ENCODE measurements at regions not wholly inside any gene's neighbourhood (a gene's known extent, or its start where the extent isn't known, plus 50 kb on each side); places are given as distances from the start of the nearest gene placed in this dataset.

DNA sequence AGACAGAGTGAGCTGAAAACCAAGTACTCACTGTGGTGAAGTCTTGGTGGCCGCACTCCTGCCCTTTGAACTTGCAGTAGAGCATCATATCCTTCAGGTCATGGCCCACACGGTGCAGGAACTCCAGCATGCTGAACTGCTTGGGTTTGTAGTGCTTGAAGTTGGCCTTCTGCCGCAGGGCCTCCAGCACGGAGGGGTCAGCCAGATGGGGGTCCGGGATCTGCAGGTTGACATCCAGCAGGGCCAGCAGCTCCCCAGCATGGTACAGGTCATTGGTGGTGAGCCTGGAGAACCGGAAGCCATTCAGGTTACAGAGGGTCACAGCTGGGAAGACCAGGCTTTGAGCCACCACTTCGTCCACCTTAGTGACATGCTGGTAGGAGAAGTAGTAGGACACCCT is 99.1 kb upstream of the CCL2 start:
- Histone ChIP-seq H3K9ac (ENCODE audit: insufficient read depth, low read depth, low read length) (no peak overlapping the region), H3K27ac (ENCODE audit: extremely low read length, insufficient read depth, low read length) (no peak overlapping the region), H3K9me3 (ENCODE audit: low read length) (peaks cover 13% of the 10 kb centered on the region; the same call in 1 of the 2 replicates), H3K36me3 (replicated peaks in 1 of 2; ENCODE audit: control insufficient read depth in 1 of 2, insufficient read depth in 2 of 2, low read length in 2 of 2) (no peaks in the 10 kb centered on the region), H3K4me2 (ENCODE audit: low read depth, low read length) (no peak overlapping the region), H4K20me1 (ENCODE audit: insufficient read depth, low read length) (no peaks in the 10 kb centered on the region), H3K4me3 (replicated peaks in 1 of 3; ENCODE audit: insufficient read depth in 1 of 3, low read depth in 2 of 3, low read length in 3 of 3) (no peak overlapping the region), H3K27me3 (ENCODE audit: control insufficient read depth in 1 of 2, insufficient read depth in 2 of 2, low read length in 2 of 2) (peaks cover 0 to 1% of the 10 kb centered on the region in 2 experiments; a peak in 2 of 5 replicates), H2AFZ (ENCODE audit: low read length) (no peak overlapping the region), H3K79me2 (ENCODE audit: insufficient read depth, low read length) (no peaks in the 10 kb centered on the region), H3K4me1 (ENCODE audit: insufficient read depth, low read length) (no peaks in the 10 kb centered on the region)
- TF ChIP-seq ZNF772 (CRISPR knock-in tag; IDR thresholded peaks at IDR 0.05) (no peak), NCOR1 (IDR thresholded peaks at IDR 0.05; ENCODE audit: borderline replicate concordance, low read length) (no peak), RAD51 (IDR thresholded peaks at IDR 0.05; ENCODE audit: borderline replicate concordance) (no peak), KMT2A (CRISPR knock-in tag; IDR thresholded peaks at IDR 0.05) (no peak), PPARG (CRISPR knock-in tag; conservative IDR thresholded peaks at IDR 0.05) (no peak), ZSCAN20 (CRISPR knock-in tag; IDR thresholded peaks at IDR 0.05; ENCODE audit: borderline replicate concordance) (no peak), ZNF44 (CRISPR knock-in tag; IDR thresholded peaks at IDR 0.05) (no peak), KMT2B (CRISPR knock-in tag; IDR thresholded peaks at IDR 0.05) (no peak), ZNF674 (CRISPR knock-in tag; IDR thresholded peaks at IDR 0.05; ENCODE audit: low read depth) (no peak), SP5 (CRISPR knock-in tag; IDR thresholded peaks at IDR 0.05; ENCODE audit: borderline replicate concordance, low read depth) (no peak)
- TF ChIP-seq, protein P1, sequence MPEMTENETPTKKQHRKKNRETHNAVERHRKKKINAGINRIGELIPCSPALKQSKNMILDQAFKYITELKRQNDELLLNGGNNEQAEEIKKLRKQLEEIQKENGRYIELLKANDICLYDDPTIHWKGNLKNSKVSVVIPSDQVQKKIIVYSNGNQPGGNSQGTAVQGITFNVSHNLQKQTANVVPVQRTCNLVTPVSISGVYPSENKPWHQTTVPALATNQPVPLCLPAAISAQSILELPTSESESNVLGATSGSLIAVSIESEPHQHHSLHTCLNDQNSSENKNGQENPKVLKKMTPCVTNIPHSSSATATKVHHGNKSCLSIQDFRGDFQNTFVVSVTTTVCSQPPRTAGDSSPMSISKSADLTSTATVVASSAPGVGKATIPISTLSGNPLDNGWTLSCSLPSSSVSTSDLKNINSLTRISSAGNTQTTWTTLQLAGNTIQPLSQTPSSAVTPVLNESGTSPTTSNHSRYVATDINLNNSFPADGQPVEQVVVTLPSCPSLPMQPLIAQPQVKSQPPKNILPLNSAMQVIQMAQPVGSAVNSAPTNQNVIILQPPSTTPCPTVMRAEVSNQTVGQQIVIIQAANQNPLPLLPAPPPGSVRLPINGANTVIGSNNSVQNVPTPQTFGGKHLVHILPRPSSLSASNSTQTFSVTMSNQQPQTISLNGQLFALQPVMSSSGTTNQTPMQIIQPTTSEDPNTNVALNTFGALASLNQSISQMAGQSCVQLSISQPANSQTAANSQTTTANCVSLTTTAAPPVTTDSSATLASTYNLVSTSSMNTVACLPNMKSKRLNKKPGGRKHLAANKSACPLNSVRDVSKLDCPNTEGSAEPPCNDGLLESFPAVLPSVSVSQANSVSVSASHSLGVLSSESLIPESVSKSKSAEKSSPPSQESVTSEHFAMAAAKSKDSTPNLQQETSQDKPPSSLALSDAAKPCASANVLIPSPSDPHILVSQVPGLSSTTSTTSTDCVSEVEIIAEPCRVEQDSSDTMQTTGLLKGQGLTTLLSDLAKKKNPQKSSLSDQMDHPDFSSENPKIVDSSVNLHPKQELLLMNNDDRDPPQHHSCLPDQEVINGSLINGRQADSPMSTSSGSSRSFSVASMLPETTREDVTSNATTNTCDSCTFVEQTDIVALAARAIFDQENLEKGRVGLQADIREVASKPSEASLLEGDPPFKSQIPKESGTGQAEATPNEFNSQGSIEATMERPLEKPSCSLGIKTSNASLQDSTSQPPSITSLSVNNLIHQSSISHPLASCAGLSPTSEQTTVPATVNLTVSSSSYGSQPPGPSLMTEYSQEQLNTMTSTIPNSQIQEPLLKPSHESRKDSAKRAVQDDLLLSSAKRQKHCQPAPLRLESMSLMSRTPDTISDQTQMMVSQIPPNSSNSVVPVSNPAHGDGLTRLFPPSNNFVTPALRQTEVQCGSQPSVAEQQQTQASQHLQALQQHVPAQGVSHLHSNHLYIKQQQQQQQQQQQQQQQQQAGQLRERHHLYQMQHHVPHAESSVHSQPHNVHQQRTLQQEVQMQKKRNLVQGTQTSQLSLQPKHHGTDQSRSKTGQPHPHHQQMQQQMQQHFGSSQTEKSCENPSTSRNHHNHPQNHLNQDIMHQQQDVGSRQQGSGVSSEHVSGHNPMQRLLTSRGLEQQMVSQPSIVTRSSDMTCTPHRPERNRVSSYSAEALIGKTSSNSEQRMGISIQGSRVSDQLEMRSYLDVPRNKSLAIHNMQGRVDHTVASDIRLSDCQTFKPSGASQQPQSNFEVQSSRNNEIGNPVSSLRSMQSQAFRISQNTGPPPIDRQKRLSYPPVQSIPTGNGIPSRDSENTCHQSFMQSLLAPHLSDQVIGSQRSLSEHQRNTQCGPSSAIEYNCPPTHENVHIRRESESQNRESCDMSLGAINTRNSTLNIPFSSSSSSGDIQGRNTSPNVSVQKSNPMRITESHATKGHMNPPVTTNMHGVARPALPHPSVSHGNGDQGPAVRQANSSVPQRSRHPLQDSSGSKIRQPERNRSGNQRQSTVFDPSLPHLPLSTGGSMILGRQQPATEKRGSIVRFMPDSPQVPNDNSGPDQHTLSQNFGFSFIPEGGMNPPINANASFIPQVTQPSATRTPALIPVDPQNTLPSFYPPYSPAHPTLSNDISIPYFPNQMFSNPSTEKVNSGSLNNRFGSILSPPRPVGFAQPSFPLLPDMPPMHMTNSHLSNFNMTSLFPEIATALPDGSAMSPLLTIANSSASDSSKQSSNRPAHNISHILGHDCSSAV (CRISPR knock-in tag; IDR thresholded peaks at IDR 0.05; ENCODE audit: borderline replicate concordance), result no peak
- TF ChIP-seq, protein P2, sequence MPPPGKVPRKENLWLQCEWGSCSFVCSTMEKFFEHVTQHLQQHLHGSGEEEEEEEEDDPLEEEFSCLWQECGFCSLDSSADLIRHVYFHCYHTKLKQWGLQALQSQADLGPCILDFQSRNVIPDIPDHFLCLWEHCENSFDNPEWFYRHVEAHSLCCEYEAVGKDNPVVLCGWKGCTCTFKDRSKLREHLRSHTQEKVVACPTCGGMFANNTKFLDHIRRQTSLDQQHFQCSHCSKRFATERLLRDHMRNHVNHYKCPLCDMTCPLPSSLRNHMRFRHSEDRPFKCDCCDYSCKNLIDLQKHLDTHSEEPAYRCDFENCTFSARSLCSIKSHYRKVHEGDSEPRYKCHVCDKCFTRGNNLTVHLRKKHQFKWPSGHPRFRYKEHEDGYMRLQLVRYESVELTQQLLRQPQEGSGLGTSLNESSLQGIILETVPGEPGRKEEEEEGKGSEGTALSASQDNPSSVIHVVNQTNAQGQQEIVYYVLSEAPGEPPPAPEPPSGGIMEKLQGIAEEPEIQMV (CRISPR knock-in tag; IDR thresholded peaks at IDR 0.05; ENCODE audit: low read depth), result no peak
- TF ChIP-seq, protein P3, sequence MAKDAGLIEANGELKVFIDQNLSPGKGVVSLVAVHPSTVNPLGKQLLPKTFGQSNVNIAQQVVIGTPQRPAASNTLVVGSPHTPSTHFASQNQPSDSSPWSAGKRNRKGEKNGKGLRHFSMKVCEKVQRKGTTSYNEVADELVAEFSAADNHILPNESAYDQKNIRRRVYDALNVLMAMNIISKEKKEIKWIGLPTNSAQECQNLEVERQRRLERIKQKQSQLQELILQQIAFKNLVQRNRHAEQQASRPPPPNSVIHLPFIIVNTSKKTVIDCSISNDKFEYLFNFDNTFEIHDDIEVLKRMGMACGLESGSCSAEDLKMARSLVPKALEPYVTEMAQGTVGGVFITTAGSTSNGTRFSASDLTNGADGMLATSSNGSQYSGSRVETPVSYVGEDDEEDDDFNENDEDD (CRISPR knock-in tag; IDR thresholded peaks at IDR 0.05; ENCODE audit: borderline replicate concordance), result no peak
- no TSS peak for BruUV-seq (replicated peaks)
- 33% methylated on average over 2 of the region's 7 CpGs for WGBS (ENCODE audit: low lambda C conversion rate)
- POLR2A ChIA-PET, result no interaction called here
- ATAC-seq, result no peak
- FAIRE-seq, result no peak
- CTCF ChIA-PET (ENCODE audit: low intra/inter-chr PET ratio, low total read pairs), result no interaction called here
- DNase-seq (ENCODE audit: low spot score), result no peak
- in situ Hi-C loops (cut with HindIII; ENCODE audit: extremely low pct_ligation_motif_present, low pct_unique_long_range_greater_than_20kb), result no loop called here
- intact Hi-C loops (cut with micrococcal nuclease; ENCODE audit: unreplicated experiment), result no loop called here

All from HepG2 (cell line).